Eye (tissue), 1 donor: ENCODE measurements at regions not wholly inside any gene's neighbourhood (a gene's known extent, or its start where the extent isn't known, plus 50 kb on each side); places are given as distances from the start of the nearest gene placed in this dataset.

Experiments used
- DNase-seq: peaks from one replicate; pipeline ENCODE4 v3.0.0-alpha.2; 2015

- no peak for DNase-seq
Observed at GRCh38 chr10:52615331-52615730, 157.3 kb downstream of the MBL2 start.

- peak; percentile 25 for DNase-seq
Observed at GRCh38 chr10:52615756-52616394, 156.7 kb downstream of the MBL2 start.

GRCh38 chr10:52616395-52616764 lies 156.2 kb downstream of the MBL2 start:
- DNase-seq = no peak

GRCh38 chr10:52617346-52617745 lies 155.2 kb downstream of the MBL2 start:
- no peak for DNase-seq

GRCh38 chr10:52619052-52619451 lies 153.5 kb downstream of the MBL2 start:
- no peak for DNase-seq

GRCh38 chr10:52621635-52622079 lies 150.9 kb downstream of the MBL2 start:
- no peak for DNase-seq

- no peak for DNase-seq
Observed at GRCh38 chr10:52623761-52624160, 148.8 kb downstream of the MBL2 start.

GRCh38 chr10:52627279-52627678 lies 145.3 kb downstream of the MBL2 start:
- DNase-seq = no peak

- DNase-seq = no peak
Observed at GRCh38 chr10:52631146-52631545, 141.4 kb downstream of the MBL2 start.

- no peak for DNase-seq
Observed at GRCh38 chr10:52631648-52632047, 140.9 kb downstream of the MBL2 start.

- no peak for DNase-seq
Observed at GRCh38 chr10:52632591-52632990, 140.0 kb downstream of the MBL2 start.

GRCh38 chr10:52633266-52633665 lies 139.3 kb downstream of the MBL2 start:
- DNase-seq = no peak

- DNase-seq = no peak
Observed at GRCh38 chr10:52635651-52636050, 136.9 kb downstream of the MBL2 start.

GRCh38 chr10:52636874-52637273 lies 135.7 kb downstream of the MBL2 start:
- no peak for DNase-seq

- DNase-seq = no peak
Observed at GRCh38 chr10:52637592-52637991, 135.0 kb downstream of the MBL2 start.

GRCh38 chr10:52639652-52640051 lies 132.9 kb downstream of the MBL2 start:
- no peak for DNase-seq

- DNase-seq = no peak
Observed at GRCh38 chr10:52642208-52642607, 130.4 kb downstream of the MBL2 start.

GRCh38 chr10:52644373-52645186 lies 128.0 kb downstream of the MBL2 start:
- DNase-seq = peak; percentile 81

GRCh38 chr10:52645187-52645758 lies 127.3 kb downstream of the MBL2 start:
- peak; percentile 17 for DNase-seq

GRCh38 chr10:52649511-52649910 lies 123.1 kb downstream of the MBL2 start:
- DNase-seq = no peak

GRCh38 chr10:52650873-52651272 lies 121.7 kb downstream of the MBL2 start:
- DNase-seq = no peak

- no peak for DNase-seq
Observed at GRCh38 chr10:52651293-52651692, 121.3 kb downstream of the MBL2 start.

GRCh38 chr10:52652431-52653262 lies 119.9 kb downstream of the MBL2 start:
- DNase-seq = peak; percentile 54
